ENCODE measurements at regions not wholly inside any gene's neighbourhood (a gene's known extent, or its start where the extent isn't known, plus 50 kb on each side); places are given as distances from the start of the nearest gene placed in this dataset.

DNA sequence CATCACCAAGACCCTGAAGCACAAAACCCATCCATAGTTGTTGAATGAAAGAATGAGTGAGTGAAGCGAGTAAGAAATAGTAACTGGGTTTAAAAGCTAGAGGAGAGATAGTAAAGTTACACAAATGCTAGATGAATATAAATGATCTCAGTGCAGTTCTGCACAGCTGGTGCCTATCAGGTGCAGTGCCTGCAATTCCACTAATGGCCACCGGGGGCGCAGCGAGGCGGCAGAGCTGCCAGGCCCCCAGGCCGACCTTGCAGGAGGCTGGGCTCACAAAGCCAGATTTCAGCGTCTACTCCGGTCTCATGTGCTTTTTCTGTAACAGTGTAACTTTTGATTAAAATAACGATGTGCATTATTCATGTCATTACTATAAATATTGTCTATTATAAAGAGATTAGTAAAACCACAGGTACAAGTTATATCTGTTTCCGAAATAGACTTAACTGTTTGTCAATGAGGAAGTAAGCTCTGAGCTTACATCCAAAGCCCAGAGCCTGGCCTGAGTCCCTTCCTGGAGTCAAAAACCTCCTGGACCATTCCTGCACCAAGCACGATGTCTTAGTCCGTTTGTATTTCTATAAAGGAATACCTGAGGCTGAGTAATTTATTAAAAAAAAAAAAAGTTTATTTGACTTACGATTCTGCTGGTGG, 477.6 kb downstream of the NPHP4 start:
- Mint-ChIP-seq H3K27me3 (peaks cover 27% of the 10 kb centered on the region), H3K27ac (no peak overlapping the region), H3K9me3 (ENCODE audit: insufficient read depth) (no peaks in the 10 kb centered on the region), H3K4me1 (no peaks in the 10 kb centered on the region), H3K4me3 (no peak overlapping the region)
- H3K4me3 ChIP-seq (ENCODE audit: control extremely low read depth in 1 of 5, extremely low read depth in 1 of 5, insufficient read depth in 1 of 5, low read depth in 2 of 5, low read length in 4 of 5) = no peak overlapping the region
- intact Hi-C loops (cut with micrococcal nuclease) = no loop called here
- H3K9me3 ChIP-seq (ENCODE audit: control extremely low read depth in 1 of 3, control insufficient read depth in 2 of 3, insufficient read depth in 1 of 3, low read length in 2 of 3) = no peaks in the 10 kb centered on the region
- peak; percentile 65 for DNase-seq
- no peak for TF ChIP-seq EZH2 (IDR thresholded peaks at IDR 0.05; ENCODE audit: borderline replicate concordance, insufficient read depth, low read depth, low read length, poor library complexity, severe bottlenecking)
- TF ChIP-seq, protein P1, sequence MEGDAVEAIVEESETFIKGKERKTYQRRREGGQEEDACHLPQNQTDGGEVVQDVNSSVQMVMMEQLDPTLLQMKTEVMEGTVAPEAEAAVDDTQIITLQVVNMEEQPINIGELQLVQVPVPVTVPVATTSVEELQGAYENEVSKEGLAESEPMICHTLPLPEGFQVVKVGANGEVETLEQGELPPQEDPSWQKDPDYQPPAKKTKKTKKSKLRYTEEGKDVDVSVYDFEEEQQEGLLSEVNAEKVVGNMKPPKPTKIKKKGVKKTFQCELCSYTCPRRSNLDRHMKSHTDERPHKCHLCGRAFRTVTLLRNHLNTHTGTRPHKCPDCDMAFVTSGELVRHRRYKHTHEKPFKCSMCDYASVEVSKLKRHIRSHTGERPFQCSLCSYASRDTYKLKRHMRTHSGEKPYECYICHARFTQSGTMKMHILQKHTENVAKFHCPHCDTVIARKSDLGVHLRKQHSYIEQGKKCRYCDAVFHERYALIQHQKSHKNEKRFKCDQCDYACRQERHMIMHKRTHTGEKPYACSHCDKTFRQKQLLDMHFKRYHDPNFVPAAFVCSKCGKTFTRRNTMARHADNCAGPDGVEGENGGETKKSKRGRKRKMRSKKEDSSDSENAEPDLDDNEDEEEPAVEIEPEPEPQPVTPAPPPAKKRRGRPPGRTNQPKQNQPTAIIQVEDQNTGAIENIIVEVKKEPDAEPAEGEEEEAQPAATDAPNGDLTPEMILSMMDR (IDR thresholded peaks at IDR 0.05) = peak; percentile 100
- H3K9ac ChIP-seq (ENCODE audit: low read length) = no peak overlapping the region
- POLR2A ChIA-PET = no interaction called here
- H4K20me1 ChIP-seq (ENCODE audit: control insufficient read depth, insufficient read depth, low read length, poor library complexity, severe bottlenecking) = no peaks in the 10 kb centered on the region
- no peak overlapping the region for H3K4me2 ChIP-seq (replicated peaks; ENCODE audit: low read depth, low read length, poor library complexity, severe bottlenecking)
- no peaks in the 10 kb centered on the region for H3K79me2 ChIP-seq (ENCODE audit: control insufficient read depth, insufficient read depth, low read length)
- no peak overlapping the region for H3K27ac ChIP-seq (ENCODE audit: low read length in 2 of 2)
- H2AFZ ChIP-seq (ENCODE audit: insufficient read depth, low read depth, low read length, poor library complexity, severe bottlenecking) = no peak overlapping the region
- no peak for ATAC-seq (ENCODE audit: low read depth)
- H3K36me3 ChIP-seq (replicated peaks in 1 of 2; ENCODE audit: control extremely low read depth in 1 of 2, control insufficient read depth in 1 of 2, extremely low read depth in 1 of 2, insufficient read depth in 2 of 2, low read length in 1 of 2) = no peaks in the 10 kb centered on the region
- peaks cover 0 to 5% (median 0%) of the 10 kb centered on the region in 4 experiments for H3K27me3 ChIP-seq (replicated peaks in 1 of 4; ENCODE audit: control extremely low read depth in 1 of 4, control insufficient read depth in 3 of 4, insufficient read depth in 4 of 4, low read length in 3 of 4)
- CTCF ChIA-PET = interaction anchor here (0.6 to 7.0 kb wide), 12 partner anchors 9 to 459 kb away, joined by 3 to 62 read pairs (median 4); no protein-coding TSS in a partner anchor
- 19% methylated on average over 7 of the region's 13 CpGs for WGBS (ENCODE audit: insufficient coverage)
- no peaks in the 10 kb centered on the region for H3K4me1 ChIP-seq (ENCODE audit: control insufficient read depth in 2 of 2, insufficient read depth in 2 of 2, low read length in 2 of 2)

DNA sequence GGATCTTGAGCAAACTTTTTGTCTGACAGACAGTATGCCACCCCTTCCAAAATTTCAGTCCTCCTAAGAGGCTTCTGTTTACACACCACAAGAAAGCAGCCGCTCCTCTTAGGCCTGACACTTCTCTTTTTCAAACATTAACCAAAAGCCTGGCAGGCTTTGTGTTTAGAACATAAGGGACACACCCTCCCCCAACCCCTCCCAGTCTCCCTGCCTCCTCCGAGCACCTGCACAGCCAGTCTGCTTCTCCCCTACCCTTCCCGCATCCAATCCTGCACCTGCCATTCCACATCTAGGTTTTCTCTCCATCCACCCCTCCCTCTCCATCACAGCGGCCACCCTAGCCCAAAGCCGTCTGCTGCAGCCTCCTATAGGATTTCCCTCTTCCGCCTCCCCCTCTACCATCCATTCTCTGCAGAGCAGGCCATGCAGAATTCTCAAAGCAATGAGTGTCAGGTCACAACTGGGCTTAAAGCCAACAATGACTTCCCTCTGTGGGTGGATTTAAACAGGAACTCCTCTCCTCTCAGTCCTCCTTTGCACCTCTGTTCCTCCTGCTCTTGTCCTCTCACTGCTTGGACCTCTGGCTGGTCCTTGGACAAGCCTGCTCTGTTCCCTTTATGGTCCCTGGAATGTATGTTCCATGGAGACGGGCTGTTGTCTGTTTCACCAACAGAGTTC, 478.2 kb downstream of the NPHP4 start:
- H3K9me3 ChIP-seq (ENCODE audit: control extremely low read depth in 1 of 3, control insufficient read depth in 2 of 3, insufficient read depth in 1 of 3, low read length in 2 of 3) = no peaks in the 10 kb centered on the region
- no peaks in the 10 kb centered on the region for H3K4me1 ChIP-seq (ENCODE audit: control insufficient read depth in 2 of 2, insufficient read depth in 2 of 2, low read length in 2 of 2)
- DNase-seq = no peak
- no peak for TF ChIP-seq EZH2 (IDR thresholded peaks at IDR 0.05; ENCODE audit: borderline replicate concordance, insufficient read depth, low read depth, low read length, poor library complexity, severe bottlenecking)
- TF ChIP-seq, protein P1 (IDR thresholded peaks at IDR 0.05) = no peak
- H3K27me3 ChIP-seq (replicated peaks in 1 of 4; ENCODE audit: control extremely low read depth in 1 of 4, control insufficient read depth in 3 of 4, insufficient read depth in 4 of 4, low read length in 3 of 4) = peaks cover 0 to 5% (median 0%) of the 10 kb centered on the region in 4 experiments
- no peak overlapping the region for H3K4me2 ChIP-seq (replicated peaks; ENCODE audit: low read depth, low read length, poor library complexity, severe bottlenecking)
- Mint-ChIP-seq H3K9me3 (ENCODE audit: insufficient read depth) (no peaks in the 10 kb centered on the region), H3K4me1 (no peaks in the 10 kb centered on the region), H3K27ac (no peak overlapping the region), H3K4me3 (no peak overlapping the region), H3K27me3 (peaks cover 27% of the 10 kb centered on the region)
- H4K20me1 ChIP-seq (ENCODE audit: control insufficient read depth, insufficient read depth, low read length, poor library complexity, severe bottlenecking) = no peaks in the 10 kb centered on the region
- POLR2A ChIA-PET = no interaction called here
- CTCF ChIA-PET = interaction anchor here (1.0 to 7.0 kb wide), 8 partner anchors 9 to 460 kb away, joined by 3 to 62 read pairs (median 4); no protein-coding TSS in a partner anchor
- H3K36me3 ChIP-seq (replicated peaks in 1 of 2; ENCODE audit: control extremely low read depth in 1 of 2, control insufficient read depth in 1 of 2, extremely low read depth in 1 of 2, insufficient read depth in 2 of 2, low read length in 1 of 2) = no peaks in the 10 kb centered on the region
- no peak overlapping the region for H3K4me3 ChIP-seq (ENCODE audit: control extremely low read depth in 1 of 5, extremely low read depth in 1 of 5, insufficient read depth in 1 of 5, low read depth in 2 of 5, low read length in 4 of 5)
- 38% methylated on average over 6 of the region's 7 CpGs for WGBS (ENCODE audit: insufficient coverage)
- H3K9ac ChIP-seq (ENCODE audit: low read length) = no peak overlapping the region
- no peak overlapping the region for H2AFZ ChIP-seq (ENCODE audit: insufficient read depth, low read depth, low read length, poor library complexity, severe bottlenecking)
- H3K27ac ChIP-seq (ENCODE audit: low read length in 2 of 2) = no peak overlapping the region
- ATAC-seq (ENCODE audit: low read depth) = no peak
- H3K79me2 ChIP-seq (ENCODE audit: control insufficient read depth, insufficient read depth, low read length) = no peaks in the 10 kb centered on the region
- intact Hi-C loops (cut with micrococcal nuclease) = no loop called here
